Left lung (tissue), 4 donors: ENCODE measurements at regions not wholly inside any gene's neighbourhood (a gene's known extent, or its start where the extent isn't known, plus 50 kb on each side); places are given as distances from the start of the nearest gene placed in this dataset.

Experiments used
- ATAC-seq: fragments of 200-7000 bp; cut with Tn5 transposase; one replicate; pipeline ENCODE4 v1.9.1; 2020; ENCODE audit warnings: moderate library complexity
- DNase-seq, 4 donors: peaks; one replicate each; pipeline ENCODE4 v3.0.0-alpha.2; 2013 to 2020
- H3K27ac ChIP-seq, 2 donors: fragments of 200-600 bp; sonication (generic) in 1 of 2; one replicate each; pipeline versions ENCODE4 v1.5.0 to v1.8.0; 2020 to 2021
- H3K27me3 ChIP-seq, 2 donors: fragments of 200-600 bp; sonication (generic) in 1 of 2; one replicate each; pipeline versions ENCODE4 v1.5.0 to v1.8.0; 2020 to 2021
- H3K36me3 ChIP-seq, 2 donors: fragments of 200-600 bp; sonication (generic) in 1 of 2; one replicate each; pipeline versions ENCODE4 v1.5.0 to v1.8.0; 2020 to 2021
- H3K4me1 ChIP-seq, 2 donors: fragments of 200-600 bp; one replicate each; pipeline ENCODE4 v1.8.0; 2021
- H3K4me3 ChIP-seq, 2 donors: fragments of 200-600 bp; sonication (generic) in 1 of 2; one replicate each; pipeline versions ENCODE4 v1.5.0 to v1.8.0; 2020 to 2021; ENCODE audit warnings: mild to moderate bottlenecking in 1 of 2
- H3K9me3 ChIP-seq, 2 donors: fragments of 200-600 bp; sonication (generic) in 1 of 2; one replicate each; pipeline versions ENCODE4 v1.5.0 to v1.8.0; 2020 to 2021
- intact Hi-C, 2 donors: fragments of 100-400 bp; cut with DNase I; formaldehyde crosslinking; loops; one replicate each; pipeline versions ENCODE4 v1.11.2 to v1.14.2; 2022
- TF ChIP-seq, protein P1 (sequence below), 2 donors: fragments of 200-600 bp; sonication (generic) in 1 of 2; IDR thresholded peaks; one replicate each; pipeline versions ENCODE4 v1.5.0 to v1.8.0; 2021; ENCODE audit warnings: antibody characterized with exemption in 2 of 2
- donor health status: DM: no; HTN: yes; CAD: no.
- donor health status: DM: no; HTN: no; CAD: no.

DNA sequence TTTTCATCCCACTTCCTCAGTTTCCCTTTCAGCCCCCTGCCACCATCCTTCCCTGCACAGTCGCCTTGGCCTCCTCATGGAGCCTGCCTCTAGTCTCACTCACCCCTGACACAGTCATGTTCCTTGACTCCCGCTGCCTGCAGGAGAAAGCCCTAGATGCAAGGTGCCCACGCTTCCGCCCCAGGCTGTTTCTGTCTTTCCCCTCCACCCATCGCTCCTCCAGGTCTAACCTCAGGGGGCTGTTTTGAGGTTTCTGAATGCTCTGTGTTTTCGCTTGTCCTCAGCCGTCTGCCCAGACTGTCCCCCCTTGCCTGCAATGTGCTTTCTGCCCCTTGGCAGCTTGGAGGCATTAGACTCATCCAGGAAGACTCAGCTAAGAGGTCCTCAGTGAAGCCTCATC lies 89.9 kb downstream of the EMX2 start:
- H3K4me3 ChIP-seq: no peak overlapping the region
- H3K36me3 ChIP-seq: no peaks in the 10 kb centered on the region
- no peak for DNase-seq
- intact Hi-C loops: no loop called here
- TF ChIP-seq, protein P1, sequence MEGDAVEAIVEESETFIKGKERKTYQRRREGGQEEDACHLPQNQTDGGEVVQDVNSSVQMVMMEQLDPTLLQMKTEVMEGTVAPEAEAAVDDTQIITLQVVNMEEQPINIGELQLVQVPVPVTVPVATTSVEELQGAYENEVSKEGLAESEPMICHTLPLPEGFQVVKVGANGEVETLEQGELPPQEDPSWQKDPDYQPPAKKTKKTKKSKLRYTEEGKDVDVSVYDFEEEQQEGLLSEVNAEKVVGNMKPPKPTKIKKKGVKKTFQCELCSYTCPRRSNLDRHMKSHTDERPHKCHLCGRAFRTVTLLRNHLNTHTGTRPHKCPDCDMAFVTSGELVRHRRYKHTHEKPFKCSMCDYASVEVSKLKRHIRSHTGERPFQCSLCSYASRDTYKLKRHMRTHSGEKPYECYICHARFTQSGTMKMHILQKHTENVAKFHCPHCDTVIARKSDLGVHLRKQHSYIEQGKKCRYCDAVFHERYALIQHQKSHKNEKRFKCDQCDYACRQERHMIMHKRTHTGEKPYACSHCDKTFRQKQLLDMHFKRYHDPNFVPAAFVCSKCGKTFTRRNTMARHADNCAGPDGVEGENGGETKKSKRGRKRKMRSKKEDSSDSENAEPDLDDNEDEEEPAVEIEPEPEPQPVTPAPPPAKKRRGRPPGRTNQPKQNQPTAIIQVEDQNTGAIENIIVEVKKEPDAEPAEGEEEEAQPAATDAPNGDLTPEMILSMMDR (IDR thresholded peaks at IDR 0.05): no peak
- H3K27me3 ChIP-seq: no peaks in the 10 kb centered on the region
- H3K4me1 ChIP-seq: no peaks in the 10 kb centered on the region
- no peak for ATAC-seq
- H3K27ac ChIP-seq: no peak overlapping the region
- no peaks in the 10 kb centered on the region for H3K9me3 ChIP-seq

DNA sequence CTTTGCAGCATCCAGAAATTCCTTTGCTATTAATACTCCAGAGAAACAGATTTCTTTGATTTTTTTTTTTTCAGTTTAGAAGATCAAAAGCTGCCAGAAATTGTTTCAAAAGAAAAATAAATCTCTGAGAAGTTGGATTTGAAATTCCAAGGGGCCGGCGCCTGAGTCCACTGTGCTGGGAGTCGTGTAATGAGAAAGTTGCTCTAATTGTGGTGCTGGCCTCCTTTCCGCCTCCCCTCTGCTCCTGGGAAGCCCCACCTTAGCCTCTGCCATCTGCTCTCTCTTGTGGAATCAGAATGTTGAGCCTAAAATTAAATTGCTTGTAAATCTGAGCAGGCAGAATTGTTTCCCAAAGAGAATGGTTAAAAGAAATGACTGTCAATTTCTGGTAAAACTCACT lies 93.3 kb downstream of the EMX2 start:
- Histone ChIP-seq H3K4me1 (no peaks in the 10 kb centered on the region), H3K36me3 (no peaks in the 10 kb centered on the region), H3K27me3 (peaks cover 3 to 6% of the 10 kb centered on the region in 2 donors), H3K4me3 (no peak overlapping the region), H3K27ac (no peak overlapping the region), H3K9me3 (no peaks in the 10 kb centered on the region)
- TF ChIP-seq, protein P1 (IDR thresholded peaks at IDR 0.05): no peak
- no peak for DNase-seq
- ATAC-seq: no peak
- intact Hi-C loops: no loop called here

DNA sequence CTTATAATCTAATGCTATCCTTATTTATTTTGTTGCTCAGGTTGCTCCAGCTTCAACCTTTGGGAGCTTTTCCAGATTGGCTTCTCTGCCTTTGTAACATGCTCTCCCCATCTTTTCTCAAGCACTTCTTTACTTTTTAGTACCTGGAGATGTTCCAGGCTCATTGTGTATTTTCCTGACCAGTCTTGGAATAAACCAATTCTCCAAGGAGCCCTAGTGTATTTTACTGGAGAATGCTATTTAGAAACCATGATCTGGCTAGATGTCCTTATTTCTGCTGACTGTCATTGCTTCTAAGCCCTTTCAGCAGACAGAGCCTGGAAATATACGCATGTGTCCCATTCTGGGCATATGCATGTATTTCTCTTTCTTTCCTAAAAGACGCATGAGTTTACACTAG lies 95.7 kb downstream of the EMX2 start:
- TF ChIP-seq, protein P1 (IDR thresholded peaks at IDR 0.05): no peak
- H3K4me3 ChIP-seq: no peak overlapping the region
- intact Hi-C loops: no loop called here
- H3K9me3 ChIP-seq: no peaks in the 10 kb centered on the region
- no peaks in the 10 kb centered on the region for H3K4me1 ChIP-seq
- H3K27me3 ChIP-seq: peaks cover 3 to 6% of the 10 kb centered on the region in 2 donors
- no peaks in the 10 kb centered on the region for H3K36me3 ChIP-seq
- ATAC-seq: no peak
- DNase-seq: no peak
- H3K27ac ChIP-seq: no peak overlapping the region

DNA sequence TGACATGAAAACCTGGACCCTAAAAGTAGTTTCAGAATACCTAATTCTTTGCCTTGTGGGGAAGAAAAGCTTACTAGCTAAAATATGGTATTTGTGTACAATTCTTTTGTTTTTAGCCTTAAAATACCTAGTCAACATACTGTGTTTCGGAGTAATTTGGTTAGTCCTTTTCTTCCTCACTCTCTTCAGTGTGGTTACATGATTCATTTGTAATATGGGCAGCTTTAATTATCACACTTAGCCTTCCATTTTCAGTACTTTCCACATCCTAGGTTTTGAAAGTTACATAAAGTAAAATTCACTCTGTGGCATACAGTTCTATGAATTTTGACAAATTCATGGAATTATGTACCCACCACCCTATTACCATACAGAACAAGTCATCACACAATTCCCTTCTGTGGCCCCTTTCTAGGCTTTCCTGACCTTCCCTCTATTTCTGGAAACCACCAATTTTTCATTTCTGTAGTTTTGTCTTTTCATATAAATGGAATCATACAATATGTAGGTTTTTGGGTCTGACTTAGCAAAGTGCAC lies 96.2 kb downstream of the EMX2 start:
- H3K27ac ChIP-seq: no peak overlapping the region
- intact Hi-C loops: no loop called here
- peaks cover 3 to 6% of the 10 kb centered on the region in 2 donors for H3K27me3 ChIP-seq
- ATAC-seq (no peak), DNase-seq (no peak)
- TF ChIP-seq, protein P1 (IDR thresholded peaks at IDR 0.05): no peak
- H3K36me3 ChIP-seq: no peaks in the 10 kb centered on the region
- no peaks in the 10 kb centered on the region for H3K9me3 ChIP-seq
- H3K4me1 ChIP-seq: no peaks in the 10 kb centered on the region
- H3K4me3 ChIP-seq: no peak overlapping the region

DNA sequence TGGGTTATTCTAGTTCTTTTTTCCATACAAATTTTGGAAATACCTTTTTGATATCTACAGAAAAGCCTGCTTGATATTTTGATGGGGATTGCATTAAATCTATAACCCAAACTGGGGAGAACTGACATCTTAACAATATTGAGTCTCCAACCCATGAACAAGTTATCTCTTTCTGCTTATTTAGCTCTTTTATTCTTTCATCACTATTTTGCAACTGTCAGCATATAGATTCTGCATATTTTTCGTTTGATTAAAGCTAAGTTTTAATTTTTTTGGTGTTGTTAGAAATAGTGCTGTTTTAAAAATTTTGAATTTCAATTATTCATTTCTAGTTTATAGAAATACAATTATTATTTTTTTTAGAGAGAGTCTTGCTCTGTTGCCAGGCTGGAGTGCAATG lies 97.9 kb downstream of the EMX2 start:
- H3K4me1 ChIP-seq: no peaks in the 10 kb centered on the region
- intact Hi-C loops: no loop called here
- TF ChIP-seq, protein P1 (IDR thresholded peaks at IDR 0.05): no peak

More for the DNA sequence above, 97.9 kb downstream of the EMX2 start:
- no peak for ATAC-seq
- H3K4me3 ChIP-seq: no peak overlapping the region
- H3K9me3 ChIP-seq: no peaks in the 10 kb centered on the region
- DNase-seq: no peak
- no peaks in the 10 kb centered on the region for H3K36me3 ChIP-seq
- no peak overlapping the region for H3K27ac ChIP-seq
- H3K27me3 ChIP-seq: peaks cover 3 to 6% of the 10 kb centered on the region in 2 donors
